Thyroid gland (tissue), 4 donors: ENCODE measurements at regions not wholly inside any gene's neighbourhood (a gene's known extent, or its start where the extent isn't known, plus 50 kb on each side); places are given as distances from the start of the nearest gene placed in this dataset.
"Not testable (repeated sequence)": the region's sequence is repeated elsewhere in the genome, so short reads cannot be mapped to it uniquely, and the experiment has no call there.

ENCODE experiments used
- CTCF ChIP-seq, 6 experiments: fragments of 200-600 bp in 3 of 6; fragments of 450-650 bp in 3 of 6; sonication (generic) in 3 of 6; IDR thresholded peaks; one replicate each; pipeline ENCODE4 v1.5.1; 2016 to 2019; ENCODE audit warnings: antibody characterized with exemption in 6 of 6, mild to moderate bottlenecking in 2 of 6, inconsistent platforms in 1 of 6, moderate library complexity in 1 of 6
- POLR2A ChIP-seq, 2 donors: fragments of 450-650 bp; IDR thresholded peaks; one replicate each; pipeline ENCODE4 v1.6.1; 2017; ENCODE audit warnings: antibody characterized with exemption in 2 of 2, mild to moderate bottlenecking in 2 of 2, moderate library complexity in 1 of 2

- TF ChIP-seq CTCF (IDR thresholded peaks at IDR 0.05), result not testable (repeated sequence)
- TF ChIP-seq POLR2A (IDR thresholded peaks at IDR 0.05), result peak in 1 of 2 donors; percentile 59
These were observed 60.1 kb upstream of the NBPF8 start for GRCh38 chr1:120354618-120355184.
